MCF 10A (cell line): ENCODE measurements at regions not wholly inside any gene's neighbourhood (a gene's known extent, or its start where the extent isn't known, plus 50 kb on each side); places are given as distances from the start of the nearest gene placed in this dataset.

ENCODE experiments used
- BruUV-seq: library from RNA; stranded (reverse); fragments of 400-500 nt; replicated peaks from 2 replicates; lab custom pipeline; 2021; lab: Mats Ljungman, UMichigan
- CTCF ChIA-PET: fragments of 300-600 bp; sonication (Branson Sonifier 250); formaldehyde crosslinking; extraction: SDS; loops from one replicate; lab custom pipeline; 2021; ENCODE audit warnings: antibody characterized with exemption, inconsistent platforms; lab: Yijun Ruan, JAX
- POLR2A ChIA-PET: fragments of 300-600, 350-650 bp; sonication (Branson Sonifier 250); formaldehyde crosslinking; extraction: SDS; loops from one replicate; lab custom pipeline; 2020; ENCODE audit warnings: antibody characterized with exemption, inconsistent platforms; lab: Yijun Ruan, JAX
- DNase-seq: peaks from one replicate; pipeline ENCODE4 v3.0.0-alpha.2; 2018; ENCODE audit not compliant: unreplicated experiment
- H3K27ac Mint-ChIP-seq: one replicate; pipeline ENCODE4 v1.8.0; 2022; ENCODE audit warnings: mild to moderate bottlenecking, low read depth, mixed read lengths; ENCODE audit not compliant: unreplicated experiment
- H3K27me3 Mint-ChIP-seq: one replicate; pipeline ENCODE4 v1.8.0; 2022; ENCODE audit warnings: mixed read lengths; ENCODE audit not compliant: insufficient read depth, unreplicated experiment
- H3K36me3 Mint-ChIP-seq: one replicate; pipeline ENCODE4 v1.8.0; 2022; ENCODE audit warnings: mild to moderate bottlenecking, moderate library complexity, mixed read lengths; ENCODE audit not compliant: insufficient read depth, unreplicated experiment
- H3K4me1 Mint-ChIP-seq: one replicate; pipeline ENCODE4 v1.8.0; 2022; ENCODE audit warnings: mixed read lengths; ENCODE audit not compliant: insufficient read depth, unreplicated experiment
- H3K4me3 Mint-ChIP-seq: one replicate; pipeline ENCODE4 v1.8.0; 2022; ENCODE audit warnings: mild to moderate bottlenecking, moderate library complexity, mixed read lengths; ENCODE audit not compliant: unreplicated experiment
- H3K9me3 Mint-ChIP-seq: one replicate; pipeline ENCODE4 v1.8.0; 2022; ENCODE audit warnings: mixed read lengths; ENCODE audit not compliant: unreplicated experiment
- intact Hi-C: fragments of 100-400 bp; cut with micrococcal nuclease; formaldehyde crosslinking; loops from 2 replicates; pipeline ENCODE4 v1.14.1; 2022
- TF ChIP-seq, protein P1 (sequence below): fragments of 200-600 bp; IDR thresholded peaks from one replicate; pipeline ENCODE4 v1.8.0; 2022; ENCODE audit warnings: antibody characterized with exemption, mild to moderate bottlenecking; ENCODE audit not compliant: unreplicated experiment

DNA sequence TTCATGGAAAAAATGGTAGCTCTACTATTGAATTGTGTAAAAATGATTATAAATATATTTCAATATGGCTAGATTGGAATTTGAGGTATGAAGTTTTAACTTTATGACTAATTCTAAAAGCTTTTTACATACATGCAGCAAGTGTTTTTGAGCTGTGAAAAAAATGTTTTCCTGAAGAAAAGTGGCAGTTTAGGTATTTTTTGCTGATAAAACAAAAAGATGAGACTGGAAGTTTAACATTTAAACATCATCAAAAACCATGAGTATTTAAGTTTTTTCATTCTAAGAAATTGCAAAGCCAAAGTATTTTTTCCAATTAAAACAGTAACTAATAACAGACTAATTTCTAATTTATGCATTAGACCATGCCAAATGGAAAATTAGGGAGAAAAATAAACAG is 751.1 kb downstream of the FGF9 start:
- TF ChIP-seq, protein P1, sequence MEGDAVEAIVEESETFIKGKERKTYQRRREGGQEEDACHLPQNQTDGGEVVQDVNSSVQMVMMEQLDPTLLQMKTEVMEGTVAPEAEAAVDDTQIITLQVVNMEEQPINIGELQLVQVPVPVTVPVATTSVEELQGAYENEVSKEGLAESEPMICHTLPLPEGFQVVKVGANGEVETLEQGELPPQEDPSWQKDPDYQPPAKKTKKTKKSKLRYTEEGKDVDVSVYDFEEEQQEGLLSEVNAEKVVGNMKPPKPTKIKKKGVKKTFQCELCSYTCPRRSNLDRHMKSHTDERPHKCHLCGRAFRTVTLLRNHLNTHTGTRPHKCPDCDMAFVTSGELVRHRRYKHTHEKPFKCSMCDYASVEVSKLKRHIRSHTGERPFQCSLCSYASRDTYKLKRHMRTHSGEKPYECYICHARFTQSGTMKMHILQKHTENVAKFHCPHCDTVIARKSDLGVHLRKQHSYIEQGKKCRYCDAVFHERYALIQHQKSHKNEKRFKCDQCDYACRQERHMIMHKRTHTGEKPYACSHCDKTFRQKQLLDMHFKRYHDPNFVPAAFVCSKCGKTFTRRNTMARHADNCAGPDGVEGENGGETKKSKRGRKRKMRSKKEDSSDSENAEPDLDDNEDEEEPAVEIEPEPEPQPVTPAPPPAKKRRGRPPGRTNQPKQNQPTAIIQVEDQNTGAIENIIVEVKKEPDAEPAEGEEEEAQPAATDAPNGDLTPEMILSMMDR, result no peak
- peaks cover 4% of the 10 kb centered on the region for H3K4me1 Mint-ChIP-seq
- intact Hi-C loops, result no loop called here
- POLR2A ChIA-PET, result interaction anchor here (0.8 kb wide), 1 partner anchor 518 kb away, joined by 5 read pairs; no protein-coding TSS in a partner anchor
- no TSS peak for BruUV-seq
- CTCF ChIA-PET, result no interaction called here
- peaks cover 10% of the 10 kb centered on the region for H3K9me3 Mint-ChIP-seq
- no peak overlapping the region for H3K27ac Mint-ChIP-seq
- H3K4me3 Mint-ChIP-seq, result no peak overlapping the region
- no peak for DNase-seq
- H3K27me3 Mint-ChIP-seq, result no peaks in the 10 kb centered on the region
- no peaks in the 10 kb centered on the region for H3K36me3 Mint-ChIP-seq

DNA sequence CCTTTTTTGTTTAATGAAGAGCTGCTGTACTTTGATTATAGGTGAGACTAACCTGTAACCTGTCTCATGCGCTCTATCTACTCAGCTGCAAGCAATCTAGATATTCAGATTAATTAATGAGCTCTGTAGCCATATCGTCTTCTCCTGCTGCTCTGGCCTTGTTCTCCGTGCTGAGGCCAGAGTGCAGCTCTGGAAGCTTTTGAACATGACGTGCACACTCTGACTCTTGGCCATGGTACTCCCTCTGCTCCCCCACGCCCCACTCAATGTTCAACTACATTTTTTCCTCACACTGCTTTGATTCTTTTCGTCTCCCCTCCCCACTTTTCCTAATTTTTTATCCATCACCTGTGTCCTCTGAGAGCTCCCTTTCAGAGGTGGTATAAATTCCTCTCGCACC is 751.8 kb downstream of the FGF9 start:
- BruUV-seq, result no TSS peak
- Mint-ChIP-seq H3K27ac (no peak overlapping the region), H3K9me3 (peaks cover 10% of the 10 kb centered on the region), H3K36me3 (no peaks in the 10 kb centered on the region), H3K4me1 (peaks cover 4% of the 10 kb centered on the region), H3K4me3 (no peak overlapping the region), H3K27me3 (no peaks in the 10 kb centered on the region)
- POLR2A ChIA-PET, result no interaction called here
- intact Hi-C loops, result no loop called here
- DNase-seq, result no peak
- TF ChIP-seq, protein P1, result no peak
- CTCF ChIA-PET, result interaction anchor here (0.6 kb wide), 1 partner anchor 626 kb away, joined by 4 read pairs; no protein-coding TSS in a partner anchor

DNA sequence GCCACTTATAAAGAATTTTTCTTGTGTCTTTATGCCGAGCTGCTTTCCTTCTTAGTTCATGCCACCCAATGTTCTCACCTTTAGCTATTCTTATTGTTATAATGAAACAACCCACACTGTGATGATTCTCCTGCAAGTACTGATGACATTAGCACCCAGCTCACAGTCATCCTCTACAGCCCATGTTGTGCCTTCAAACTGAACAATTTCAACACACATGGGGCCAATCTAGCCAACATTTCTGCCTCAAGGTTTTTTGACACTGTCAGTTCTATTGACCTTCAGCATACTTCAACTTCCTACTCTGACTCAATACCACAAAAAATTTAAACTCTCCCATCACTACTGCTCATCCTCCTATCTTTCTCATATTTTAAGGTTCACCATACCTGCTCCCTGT is 752.4 kb downstream of the FGF9 start:
- TF ChIP-seq, protein P1, result no peak

DNA sequence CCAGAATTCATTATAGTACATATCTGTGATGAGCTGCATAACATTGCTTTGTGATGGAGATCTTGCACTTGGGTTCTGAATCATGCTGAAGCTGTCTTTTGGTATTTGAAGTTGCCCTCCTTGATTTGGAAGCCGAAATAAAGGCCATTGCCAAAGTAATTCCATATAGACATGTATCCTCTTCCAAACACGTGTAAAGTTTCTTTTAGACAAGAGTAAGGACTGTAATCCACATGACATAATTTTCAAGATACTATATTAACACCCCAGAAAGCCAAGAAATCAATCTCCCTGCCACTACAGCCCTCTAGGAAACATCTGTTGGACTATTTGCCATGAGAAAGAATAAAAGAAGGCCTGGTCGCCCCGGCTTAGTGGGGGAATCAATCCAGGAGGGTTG is 754.2 kb downstream of the FGF9 start:
- H3K27ac Mint-ChIP-seq, result no peak overlapping the region
- DNase-seq, result no peak
- H3K4me3 Mint-ChIP-seq, result no peak overlapping the region
- H3K27me3 Mint-ChIP-seq, result no peaks in the 10 kb centered on the region
- no TSS peak for BruUV-seq
- ChIA-PET CTCF (no interaction called here), POLR2A (no interaction called here)
- intact Hi-C loops, result no loop called here
- peaks cover under 1% of the 10 kb centered on the region for H3K9me3 Mint-ChIP-seq
- TF ChIP-seq, protein P1, result no peak
- H3K36me3 Mint-ChIP-seq, result no peaks in the 10 kb centered on the region
- peaks cover 4% of the 10 kb centered on the region for H3K4me1 Mint-ChIP-seq

More for the DNA sequence above, 752.4 kb downstream of the FGF9 start:
- H3K4me1 Mint-ChIP-seq, result peaks cover 4% of the 10 kb centered on the region
- no peaks in the 10 kb centered on the region for H3K27me3 Mint-ChIP-seq
- peaks cover 10% of the 10 kb centered on the region for H3K9me3 Mint-ChIP-seq
- H3K36me3 Mint-ChIP-seq, result no peaks in the 10 kb centered on the region
- no peak overlapping the region for H3K4me3 Mint-ChIP-seq
- POLR2A ChIA-PET, result no interaction called here
- H3K27ac Mint-ChIP-seq, result no peak overlapping the region
- no peak for DNase-seq
- CTCF ChIA-PET, result interaction anchor here (0.6 kb wide), 1 partner anchor 627 kb away, joined by 4 read pairs; no protein-coding TSS in a partner anchor
- intact Hi-C loops, result no loop called here
- BruUV-seq, result no TSS peak
